DOHH2 (cell line): ENCODE measurements at regions not wholly inside any gene's neighbourhood (a gene's known extent, or its start where the extent isn't known, plus 50 kb on each side); places are given as distances from the start of the nearest gene placed in this dataset.

ENCODE experiments used
- H3F3A ChIP-seq: fragments of 200-600 bp; sonication (generic), shearing (Covaris generic); 2 replicates; pipeline ENCODE4 v1.6.0; 2016; ENCODE audit warnings: antibody characterized with exemption, mild to moderate bottlenecking; ENCODE audit not compliant: control insufficient read depth, insufficient read depth
- H3K27ac ChIP-seq: fragments of 200-600 bp; sonication (generic); 2 replicates; pipeline ENCODE4 v1.5.1; 2014; ENCODE audit warnings: low read depth, mild to moderate bottlenecking, low read length, moderate library complexity
- H3K27me3 ChIP-seq: fragments of 200-600 bp; sonication (generic); 2 replicates; pipeline ENCODE4 v1.6.1; 2014; ENCODE audit warnings: mild to moderate bottlenecking, low read length, mixed read lengths; ENCODE audit not compliant: control insufficient read depth
- H3K36me3 ChIP-seq: fragments of 200-600 bp; sonication (generic); 2 replicates; pipeline ENCODE4 v1.6.1; 2014; ENCODE audit warnings: mild to moderate bottlenecking, low read length, moderate library complexity, mixed read lengths; ENCODE audit not compliant: control insufficient read depth
- H3K4me1 ChIP-seq: fragments of 200-600 bp; sonication (generic); 2 replicates; pipeline ENCODE4 v1.6.1; 2014; ENCODE audit warnings: mild to moderate bottlenecking, low read length, mixed read lengths; ENCODE audit not compliant: control insufficient read depth
- H3K4me2 ChIP-seq: fragments of 200-600 bp; sonication (generic); 2 replicates; pipeline ENCODE4 v1.6.0; 2014; ENCODE audit warnings: mild to moderate bottlenecking, low read length, moderate library complexity
- H3K4me3 ChIP-seq: fragments of 200-600 bp; sonication (generic); 2 replicates; pipeline ENCODE4 v1.5.1; 2014; ENCODE audit warnings: mild to moderate bottlenecking, low read length, mixed read lengths
- H3K79me2 ChIP-seq: fragments of 200-600 bp; sonication (generic); 2 replicates; pipeline ENCODE4 v1.6.1; 2014; ENCODE audit warnings: mild to moderate bottlenecking, low read length, mixed read lengths; ENCODE audit not compliant: control insufficient read depth
- H3K9me2 ChIP-seq: fragments of 200-600 bp; sonication (generic); replicated peaks from 2 replicates; pipeline ENCODE4 v1.6.1; 2014; ENCODE audit warnings: mild to moderate bottlenecking, low read length, mixed read lengths; ENCODE audit not compliant: control insufficient read depth
- H3K9me3 ChIP-seq: fragments of 200-600 bp; sonication (generic); 2 replicates; pipeline ENCODE4 v1.6.1; 2014; ENCODE audit warnings: antibody characterized with exemption, low read length, mixed read lengths; ENCODE audit not compliant: control insufficient read depth, insufficient read depth
- H4K20me1 ChIP-seq: fragments of 200-600 bp; sonication (generic); 2 replicates; pipeline ENCODE4 v1.6.0; 2014; ENCODE audit warnings: low read depth, mild to moderate bottlenecking, antibody characterized with exemption, low read length, moderate library complexity; ENCODE audit not compliant: control insufficient read depth, insufficient read depth
- CTCF ChIP-seq: fragments of 200-600 bp; sonication (generic); IDR thresholded peaks from one replicate; pipeline ENCODE4 v1.5.1; 2014; ENCODE audit warnings: antibody characterized with exemption, mild to moderate bottlenecking, low read depth, low read length; ENCODE audit not compliant: poor library complexity, severe bottlenecking
- EZH2phosphoT487 ChIP-seq: fragments of 200-600 bp; sonication (generic); IDR thresholded peaks from 2 replicates; pipeline ENCODE4 v1.6.1; 2017; ENCODE audit warnings: borderline replicate concordance, mild to moderate bottlenecking, antibody characterized with exemption, low read length, moderate library complexity, mixed read lengths

DNA sequence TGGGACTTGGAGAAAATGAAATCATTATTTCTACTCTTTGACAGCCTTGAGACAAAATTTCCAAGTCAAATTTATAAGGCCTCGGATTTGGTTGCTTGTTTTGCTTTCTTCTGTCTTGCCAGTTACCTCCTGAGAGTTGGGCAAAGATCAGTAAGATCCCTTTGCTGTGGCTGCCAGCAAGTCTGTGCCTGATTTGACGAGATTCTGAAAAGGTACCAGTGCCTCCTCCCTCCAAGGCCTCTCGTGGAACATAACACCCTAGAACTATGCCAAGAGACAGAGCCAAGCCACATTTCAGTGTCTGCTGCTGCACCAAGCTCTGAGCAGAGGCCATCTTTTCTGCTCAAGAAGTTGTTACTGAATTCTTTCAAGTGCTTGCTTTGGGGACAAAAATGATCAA, 61.0 kb downstream of the GTPBP8 start:
- H3K4me1 ChIP-seq, result peaks cover 7% of the 10 kb centered on the region
- no peaks in the 10 kb centered on the region for H3K9me2 ChIP-seq
- no peaks in the 10 kb centered on the region for H3K36me3 ChIP-seq
- H3K27me3 ChIP-seq, result no peaks in the 10 kb centered on the region; the same call in 1 of the 2 replicates
- H3K9me3 ChIP-seq, result no peaks in the 10 kb centered on the region
- H3F3A ChIP-seq, result no peaks in the 10 kb centered on the region
- H3K27ac ChIP-seq, result no peak overlapping the region
- TF ChIP-seq EZH2phosphoT487 (no peak), CTCF (no peak)
- H4K20me1 ChIP-seq, result no peaks in the 10 kb centered on the region
- no peak overlapping the region for H3K4me2 ChIP-seq
- H3K79me2 ChIP-seq, result no peaks in the 10 kb centered on the region
- no peak overlapping the region for H3K4me3 ChIP-seq

GRCh38 chr3:113053169-113053568, 62.4 kb downstream of the GTPBP8 start:
- Histone ChIP-seq H3K4me3 (no peak overlapping the region), H3K9me3 (no peaks in the 10 kb centered on the region), H3K36me3 (no peaks in the 10 kb centered on the region), H3K4me1 (peaks cover 7% of the 10 kb centered on the region), H3K4me2 (no peak overlapping the region), H3K27me3 (no peaks in the 10 kb centered on the region; the same call in 1 of the 2 replicates), H4K20me1 (no peaks in the 10 kb centered on the region), H3K27ac (no peak overlapping the region), H3K79me2 (no peaks in the 10 kb centered on the region), H3F3A (no peaks in the 10 kb centered on the region), H3K9me2 (no peaks in the 10 kb centered on the region)
- TF ChIP-seq CTCF, result no peak

DNA sequence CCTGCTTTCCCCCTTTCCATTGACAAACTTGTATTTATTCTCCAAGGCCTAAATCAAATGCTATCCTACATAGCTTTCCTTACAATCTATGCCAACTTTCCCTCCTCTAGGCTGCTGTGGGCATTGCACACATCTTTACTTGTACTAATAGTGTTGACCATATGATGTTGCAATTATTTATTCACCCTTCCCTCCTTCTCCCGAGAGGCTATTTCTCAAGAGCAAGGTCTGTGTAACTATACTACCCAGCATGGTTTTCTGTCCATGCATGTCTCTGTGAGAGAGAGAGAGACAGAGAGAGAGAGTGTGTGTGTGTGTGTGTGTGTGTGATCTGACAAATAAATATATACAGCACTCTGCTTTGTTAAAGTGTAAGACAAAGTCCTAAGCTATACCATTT, 63.8 kb downstream of the GTPBP8 start:
- Histone ChIP-seq H3K4me3 (no peak overlapping the region), H3K27ac (no peak overlapping the region), H3K9me2 (no peaks in the 10 kb centered on the region), H3F3A (no peaks in the 10 kb centered on the region), H3K79me2 (no peaks in the 10 kb centered on the region), H3K36me3 (no peaks in the 10 kb centered on the region), H3K4me1 (peaks cover 7% of the 10 kb centered on the region), H3K4me2 (no peak overlapping the region), H3K27me3 (no peaks in the 10 kb centered on the region; the same call in 1 of the 2 replicates), H3K9me3 (no peaks in the 10 kb centered on the region), H4K20me1 (no peaks in the 10 kb centered on the region)
- TF ChIP-seq CTCF, result no peak
- TF ChIP-seq EZH2phosphoT487, result no peak

DNA sequence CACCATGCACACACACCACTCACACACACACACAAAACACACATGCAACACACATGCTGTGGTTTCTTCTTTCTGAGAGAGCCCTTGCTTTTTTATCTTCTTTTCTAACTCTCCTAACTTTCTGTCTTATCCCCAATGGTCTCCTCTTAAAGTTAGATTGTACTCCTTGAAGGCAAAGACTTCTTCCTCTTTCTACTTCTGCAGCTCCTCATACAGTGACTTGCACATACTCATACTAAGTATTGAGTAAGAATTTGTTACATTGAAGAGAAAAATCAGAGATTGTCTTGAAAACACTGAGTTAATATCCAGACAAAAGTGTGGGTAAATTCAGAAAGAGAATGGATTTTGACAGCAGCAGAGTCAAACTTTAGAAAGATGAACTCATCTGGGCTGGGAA, 64.4 kb downstream of the GTPBP8 start:
- TF ChIP-seq EZH2phosphoT487 (no peak), CTCF (no peak)
- H3K4me2 ChIP-seq, result no peak overlapping the region

More for the DNA sequence above, 64.4 kb downstream of the GTPBP8 start:
- H3K27me3 ChIP-seq, result no peaks in the 10 kb centered on the region; the same call in 1 of the 2 replicates
- H3K9me2 ChIP-seq, result no peaks in the 10 kb centered on the region
- H3K9me3 ChIP-seq, result no peaks in the 10 kb centered on the region
- H3K4me1 ChIP-seq, result peaks cover 7% of the 10 kb centered on the region
- no peaks in the 10 kb centered on the region for H3K79me2 ChIP-seq
- H3K36me3 ChIP-seq, result no peaks in the 10 kb centered on the region
- H3K4me3 ChIP-seq, result no peak overlapping the region
- H4K20me1 ChIP-seq, result no peaks in the 10 kb centered on the region
- H3F3A ChIP-seq, result no peaks in the 10 kb centered on the region
- H3K27ac ChIP-seq, result no peak overlapping the region
